ENCODE measurements at regions not wholly inside any gene's neighbourhood (a gene's known extent, or its start where the extent isn't known, plus 50 kb on each side); places are given as distances from the start of the nearest gene placed in this dataset.

DNA sequence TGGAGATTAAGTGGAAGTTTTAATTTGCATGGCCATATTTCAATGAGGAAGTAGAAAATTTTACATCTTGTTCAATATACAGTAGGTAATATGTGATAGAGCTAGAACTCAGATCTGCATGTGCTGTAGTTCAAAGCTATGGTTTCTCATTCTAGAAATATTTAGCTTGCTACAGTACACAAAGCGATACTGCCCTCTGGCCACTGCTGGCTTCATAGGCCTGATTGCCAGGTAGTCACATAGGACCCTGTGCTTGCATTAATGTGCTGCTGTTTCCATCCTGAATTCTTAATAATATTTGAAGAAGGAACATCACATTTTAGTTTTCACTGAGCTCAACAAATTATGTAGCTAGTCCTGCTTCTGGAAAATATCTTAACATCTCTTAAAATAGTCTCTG, 87.0 kb downstream of the PLSCR2 start:
- no peaks in the 10 kb centered on the region for H3K4me1 ChIP-seq
- DNase-seq (ENCODE audit: low spot score in 2 of 2): no peak
- no peaks in the 10 kb centered on the region for H3K36me3 ChIP-seq
- WGBS: 84% methylated on average over 1 of the region's 1 CpG
- no peaks in the 10 kb centered on the region for H3K27me3 ChIP-seq
- no peak overlapping the region for H3K4me3 ChIP-seq
- no peak overlapping the region for H3K27ac ChIP-seq
- no peaks in the 10 kb centered on the region for H3K9me3 ChIP-seq
- TF ChIP-seq POLR2AphosphoS5 (IDR thresholded peaks at IDR 0.05) (no peak), POLR2A (IDR thresholded peaks at IDR 0.05) (no peak), EP300 (IDR thresholded peaks at IDR 0.05) (no peak)
- TF ChIP-seq, protein P1, sequence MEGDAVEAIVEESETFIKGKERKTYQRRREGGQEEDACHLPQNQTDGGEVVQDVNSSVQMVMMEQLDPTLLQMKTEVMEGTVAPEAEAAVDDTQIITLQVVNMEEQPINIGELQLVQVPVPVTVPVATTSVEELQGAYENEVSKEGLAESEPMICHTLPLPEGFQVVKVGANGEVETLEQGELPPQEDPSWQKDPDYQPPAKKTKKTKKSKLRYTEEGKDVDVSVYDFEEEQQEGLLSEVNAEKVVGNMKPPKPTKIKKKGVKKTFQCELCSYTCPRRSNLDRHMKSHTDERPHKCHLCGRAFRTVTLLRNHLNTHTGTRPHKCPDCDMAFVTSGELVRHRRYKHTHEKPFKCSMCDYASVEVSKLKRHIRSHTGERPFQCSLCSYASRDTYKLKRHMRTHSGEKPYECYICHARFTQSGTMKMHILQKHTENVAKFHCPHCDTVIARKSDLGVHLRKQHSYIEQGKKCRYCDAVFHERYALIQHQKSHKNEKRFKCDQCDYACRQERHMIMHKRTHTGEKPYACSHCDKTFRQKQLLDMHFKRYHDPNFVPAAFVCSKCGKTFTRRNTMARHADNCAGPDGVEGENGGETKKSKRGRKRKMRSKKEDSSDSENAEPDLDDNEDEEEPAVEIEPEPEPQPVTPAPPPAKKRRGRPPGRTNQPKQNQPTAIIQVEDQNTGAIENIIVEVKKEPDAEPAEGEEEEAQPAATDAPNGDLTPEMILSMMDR (IDR thresholded peaks at IDR 0.05): no peak

DNA sequence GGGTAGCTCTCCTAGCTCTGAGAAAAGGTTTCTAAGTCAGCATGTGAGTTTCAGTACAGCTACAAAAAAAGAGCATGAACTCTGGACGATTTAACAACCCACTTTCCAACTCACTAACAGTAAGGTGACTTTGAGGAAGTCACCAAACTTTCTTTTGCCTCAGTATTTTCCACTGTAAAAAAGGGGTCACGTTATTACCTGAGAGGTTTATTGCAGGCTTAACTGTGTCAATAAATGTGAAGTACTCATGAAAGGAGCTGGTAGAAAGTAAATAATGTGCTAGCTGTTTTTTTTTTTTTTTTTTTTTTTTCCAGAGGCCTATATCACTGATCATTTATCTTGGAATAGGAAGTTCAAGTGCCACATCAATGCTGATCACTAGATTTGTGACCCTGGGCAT, 89.3 kb downstream of the PLSCR2 start:
- Histone ChIP-seq H3K27me3 (no peaks in the 10 kb centered on the region), H3K9me3 (no peaks in the 10 kb centered on the region), H3K4me1 (no peaks in the 10 kb centered on the region), H3K36me3 (no peaks in the 10 kb centered on the region), H3K4me3 (no peak overlapping the region), H3K27ac (no peak overlapping the region)
- TF ChIP-seq, protein P1 (IDR thresholded peaks at IDR 0.05): no peak
- TF ChIP-seq EP300 (IDR thresholded peaks at IDR 0.05): no peak
- TF ChIP-seq POLR2A (IDR thresholded peaks at IDR 0.05): no peak
- no peak for TF ChIP-seq POLR2AphosphoS5 (IDR thresholded peaks at IDR 0.05)
- 73% methylated on average over 2 of the region's 2 CpGs for WGBS
- DNase-seq (ENCODE audit: low spot score in 2 of 2): no peak

GRCh38 chr3:146375219-146375618, 94.1 kb downstream of the PLSCR2 start:
- DNase-seq (ENCODE audit: low spot score in 2 of 2): no peak
- TF ChIP-seq, protein P1 (IDR thresholded peaks at IDR 0.05): no peak
- no peak for TF ChIP-seq POLR2AphosphoS5 (IDR thresholded peaks at IDR 0.05)
- no peak for TF ChIP-seq POLR2A (IDR thresholded peaks at IDR 0.05)
- no peak for TF ChIP-seq EP300 (IDR thresholded peaks at IDR 0.05)
- Histone ChIP-seq H3K27ac (no peak overlapping the region), H3K4me3 (no peak overlapping the region), H3K36me3 (no peaks in the 10 kb centered on the region), H3K9me3 (no peaks in the 10 kb centered on the region), H3K4me1 (no peaks in the 10 kb centered on the region), H3K27me3 (no peaks in the 10 kb centered on the region)
- 77% methylated on average over 3 of the region's 3 CpGs for WGBS

- Histone ChIP-seq H3K4me3 (no peak overlapping the region), H3K27ac (no peak overlapping the region), H3K27me3 (no peaks in the 10 kb centered on the region), H3K9me3 (no peaks in the 10 kb centered on the region), H3K4me1 (no peaks in the 10 kb centered on the region), H3K36me3 (no peaks in the 10 kb centered on the region)
- 54% methylated on average over 2 of the region's 2 CpGs for WGBS
- no peak for DNase-seq (ENCODE audit: low spot score in 2 of 2)
- no peak for TF ChIP-seq POLR2AphosphoS5 (IDR thresholded peaks at IDR 0.05)
- TF ChIP-seq, protein P1 (IDR thresholded peaks at IDR 0.05): no peak
These were observed 95.2 kb downstream of the PLSCR2 start for GRCh38 chr3:146374146-146374545.

GRCh38 chr3:146371902-146372301, 97.5 kb downstream of the PLSCR2 start:
- Histone ChIP-seq H3K4me1 (no peaks in the 10 kb centered on the region), H3K36me3 (no peaks in the 10 kb centered on the region), H3K9me3 (no peaks in the 10 kb centered on the region), H3K27me3 (no peaks in the 10 kb centered on the region), H3K4me3 (no peak overlapping the region), H3K27ac (no peak overlapping the region)
- TF ChIP-seq POLR2A (IDR thresholded peaks at IDR 0.05): no peak
- TF ChIP-seq, protein P1 (IDR thresholded peaks at IDR 0.05): no peak
- TF ChIP-seq EP300 (IDR thresholded peaks at IDR 0.05): no peak
- TF ChIP-seq POLR2AphosphoS5 (IDR thresholded peaks at IDR 0.05): no peak
- WGBS: 70% methylated on average over 1 of the region's 1 CpG
- no peak for DNase-seq (ENCODE audit: low spot score in 2 of 2)
